Memory B cell (primary cell): ENCODE measurements at regions not wholly inside any gene's neighbourhood (a gene's known extent, or its start where the extent isn't known, plus 50 kb on each side); places are given as distances from the start of the nearest gene placed in this dataset.
"Not testable (repeated sequence)": the region's sequence is repeated elsewhere in the genome, so short reads cannot be mapped to it uniquely, and the experiment has no call there.

Source experiments
- ATAC-seq: fragments of 150-1000 bp; cut with Tn5 transposase; 2 replicates; pipeline ENCODE4 v1.10.0; 2021; ENCODE audit warnings: low read depth, mild to moderate bottlenecking, moderate library complexity
- DNase-seq, 2 donors: peaks; one replicate each; pipeline ENCODE4 v3.0.0; 2022; ENCODE audit warnings: low spot score in 2 of 2
- H3K27ac Mint-ChIP-seq: one replicate; pipeline ENCODE4 v1.8.0; 2022; ENCODE audit warnings: mild to moderate bottlenecking, moderate library complexity, mixed read lengths
- H3K27me3 Mint-ChIP-seq: one replicate; pipeline ENCODE4 v1.8.0; 2022; ENCODE audit warnings: mixed read lengths
- H3K36me3 Mint-ChIP-seq: one replicate; pipeline ENCODE4 v1.8.0; 2022; ENCODE audit warnings: mild to moderate bottlenecking, mixed read lengths
- H3K4me1 Mint-ChIP-seq: one replicate; pipeline ENCODE4 v1.8.0; 2022; ENCODE audit warnings: mixed read lengths
- H3K4me3 Mint-ChIP-seq: one replicate; pipeline ENCODE4 v1.8.0; 2022; ENCODE audit warnings: mild to moderate bottlenecking, moderate library complexity, mixed read lengths
- H3K9me3 Mint-ChIP-seq: one replicate; pipeline ENCODE4 v1.8.0; 2022; ENCODE audit warnings: mixed read lengths

DNA sequence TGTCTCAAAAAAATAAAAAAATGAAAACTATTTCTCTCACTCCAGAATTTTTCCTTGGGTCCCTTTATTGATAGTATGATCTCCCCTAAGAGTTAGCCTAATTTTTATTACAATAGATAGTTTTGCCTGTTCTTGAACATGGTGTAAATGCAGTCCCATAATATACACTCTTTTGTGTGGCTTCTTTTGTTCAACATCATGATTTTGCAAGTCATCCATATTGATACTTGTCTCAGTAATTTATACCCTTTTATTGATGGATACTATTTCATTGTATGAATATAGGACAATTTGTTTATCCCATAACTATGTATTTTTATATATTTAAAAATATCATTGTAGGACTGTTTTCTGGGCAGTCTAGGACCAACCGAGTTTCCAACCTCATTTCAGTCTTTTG is 207.0 kb downstream of the UTP18 start:
- no peaks in the 10 kb centered on the region for H3K9me3 Mint-ChIP-seq
- no peak for ATAC-seq

DNA sequence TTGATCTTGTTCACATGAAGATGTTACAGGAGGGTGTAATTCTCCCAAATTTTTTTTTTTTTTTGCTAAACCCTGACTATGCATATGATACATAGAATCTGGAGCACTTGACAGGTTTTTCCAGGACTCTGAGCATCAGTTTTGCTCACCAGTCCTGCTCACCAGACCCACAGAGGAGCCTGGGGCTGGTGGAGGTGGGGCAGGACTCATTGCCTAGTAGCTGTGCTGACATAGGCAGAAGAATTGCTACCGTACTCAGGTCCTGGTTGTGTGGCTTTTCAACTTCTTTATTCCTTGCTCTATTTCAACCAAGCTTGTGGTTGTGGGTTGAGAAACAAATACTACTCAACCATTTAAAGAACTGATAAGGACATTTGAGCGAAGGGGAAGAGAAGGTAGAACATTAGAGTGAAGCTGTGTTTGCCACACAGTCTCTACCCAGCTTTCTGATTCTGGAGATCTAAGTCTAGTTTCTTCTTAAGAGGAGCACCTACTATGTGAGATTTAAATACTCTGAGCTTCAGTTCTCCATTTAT is 212.4 kb downstream of the UTP18 start:
- Mint-ChIP-seq H3K4me1 (no peaks in the 10 kb centered on the region), H3K27ac (no peak overlapping the region), H3K9me3 (no peaks in the 10 kb centered on the region), H3K4me3 (no peak overlapping the region), H3K27me3 (no peaks in the 10 kb centered on the region), H3K36me3 (no peaks in the 10 kb centered on the region)
- ATAC-seq, result no peak
- DNase-seq, result no peak

More for the DNA sequence above, 207.0 kb downstream of the UTP18 start:
- no peak overlapping the region for H3K4me3 Mint-ChIP-seq
- H3K27me3 Mint-ChIP-seq, result no peaks in the 10 kb centered on the region
- H3K36me3 Mint-ChIP-seq, result no peaks in the 10 kb centered on the region
- DNase-seq, result no peak
- no peak overlapping the region for H3K27ac Mint-ChIP-seq
- H3K4me1 Mint-ChIP-seq, result no peaks in the 10 kb centered on the region

DNA sequence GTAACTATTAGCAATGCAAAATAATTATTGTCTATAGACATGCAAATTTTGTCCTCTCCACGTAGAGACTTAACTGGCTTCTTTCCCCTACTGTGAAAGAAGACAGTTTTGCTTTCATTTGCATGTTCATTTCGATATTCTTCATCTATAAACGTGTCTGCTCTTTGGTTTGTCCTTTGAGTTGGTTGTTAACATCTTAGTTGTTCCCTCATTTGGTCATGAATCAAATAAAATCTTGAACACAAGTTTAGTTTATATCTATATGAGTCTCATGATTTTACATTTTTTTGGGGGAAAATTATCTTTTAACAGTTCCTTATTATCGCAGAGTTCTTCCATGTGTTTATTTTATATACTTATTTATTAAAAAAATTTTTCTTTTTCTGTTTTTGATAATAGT is 214.4 kb downstream of the UTP18 start:
- DNase-seq (no peak), ATAC-seq (no peak)
- no peaks in the 10 kb centered on the region for H3K9me3 Mint-ChIP-seq
- no peaks in the 10 kb centered on the region for H3K36me3 Mint-ChIP-seq
- no peak overlapping the region for H3K27ac Mint-ChIP-seq
- H3K4me3 Mint-ChIP-seq, result no peak overlapping the region
- H3K27me3 Mint-ChIP-seq, result peaks cover 4% of the 10 kb centered on the region
- H3K4me1 Mint-ChIP-seq, result no peaks in the 10 kb centered on the region

- H3K4me1 Mint-ChIP-seq, result no peaks in the 10 kb centered on the region
- no peak overlapping the region for H3K27ac Mint-ChIP-seq
- no peak overlapping the region for H3K4me3 Mint-ChIP-seq
- H3K9me3 Mint-ChIP-seq, result peaks cover 2% of the 10 kb centered on the region
- peaks cover 4% of the 10 kb centered on the region for H3K27me3 Mint-ChIP-seq
- DNase-seq, result no peak
- no peak for ATAC-seq
- H3K36me3 Mint-ChIP-seq, result no peaks in the 10 kb centered on the region
These were observed 215.4 kb downstream of the UTP18 start for GRCh38 chr17:51475730-51476129.

DNA sequence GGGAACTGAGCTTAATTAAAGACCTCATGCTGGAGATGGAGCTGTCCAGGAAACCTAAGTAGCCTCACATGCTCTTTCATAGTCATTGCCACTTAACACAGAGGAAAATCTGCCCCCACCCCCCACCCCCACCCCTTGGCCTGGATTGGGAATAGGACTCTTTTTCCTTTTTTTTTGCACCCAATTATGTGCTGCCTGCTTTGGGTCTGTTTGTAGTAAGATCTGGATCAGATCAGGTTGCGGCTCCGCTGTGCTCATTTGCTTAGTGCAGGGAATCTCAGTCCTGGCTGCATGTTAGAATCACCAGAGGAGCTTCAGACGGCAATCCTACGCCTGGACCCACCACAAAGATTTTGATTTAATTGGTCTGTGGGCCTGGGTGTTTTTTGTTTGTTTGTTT is 219.0 kb downstream of the UTP18 start:
- peaks cover 7% of the 10 kb centered on the region for H3K9me3 Mint-ChIP-seq
- H3K4me1 Mint-ChIP-seq, result no peaks in the 10 kb centered on the region
- ATAC-seq, result no peak
- no peak overlapping the region for H3K4me3 Mint-ChIP-seq
- H3K36me3 Mint-ChIP-seq, result peaks cover 3% of the 10 kb centered on the region
- DNase-seq, result no peak
- H3K27me3 Mint-ChIP-seq, result peaks cover 4% of the 10 kb centered on the region
- no peak overlapping the region for H3K27ac Mint-ChIP-seq

GRCh38 chr17:51481370-51481769 is 221.0 kb downstream of the UTP18 start:
- peaks cover 4% of the 10 kb centered on the region for H3K27me3 Mint-ChIP-seq
- H3K4me3 Mint-ChIP-seq, result no peak overlapping the region
- H3K36me3 Mint-ChIP-seq, result peaks cover 3% of the 10 kb centered on the region
- peaks cover 7% of the 10 kb centered on the region for H3K9me3 Mint-ChIP-seq
- DNase-seq, result no peak
- H3K4me1 Mint-ChIP-seq, result no peaks in the 10 kb centered on the region
- no peak for ATAC-seq
- H3K27ac Mint-ChIP-seq, result no peak overlapping the region

GRCh38 chr17:51482248-51482647 is 221.9 kb downstream of the UTP18 start:
- not testable (repeated sequence) for H3K27ac Mint-ChIP-seq, H3K4me3 Mint-ChIP-seq, H3K27me3 Mint-ChIP-seq, H3K4me1 Mint-ChIP-seq, H3K9me3 Mint-ChIP-seq, ATAC-seq, H3K36me3 Mint-ChIP-seq, DNase-seq

DNA sequence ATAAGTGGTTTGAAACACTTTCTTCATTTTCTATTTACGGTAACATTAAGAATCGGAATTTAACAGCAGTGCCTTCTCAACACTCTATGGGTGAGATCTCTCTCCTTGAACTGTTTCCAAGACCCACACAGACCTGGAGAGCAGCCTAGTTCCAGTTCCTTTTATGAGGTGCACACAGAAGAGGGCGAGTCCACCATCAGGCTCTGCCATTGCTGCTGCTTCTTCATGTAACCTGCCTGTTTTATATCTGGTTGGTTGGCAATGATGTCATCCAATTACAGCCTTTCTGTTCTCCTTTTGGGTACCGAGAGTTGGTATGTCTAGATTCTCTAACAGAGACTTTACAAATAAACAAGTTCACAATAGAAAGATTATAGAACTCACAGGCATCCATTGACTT is 225.7 kb downstream of the UTP18 start:
- no peaks in the 10 kb centered on the region for H3K4me1 Mint-ChIP-seq
- DNase-seq (no peak), ATAC-seq (no peak)
- H3K9me3 Mint-ChIP-seq, result peaks cover 4% of the 10 kb centered on the region
- no peak overlapping the region for H3K4me3 Mint-ChIP-seq
- peaks cover 5% of the 10 kb centered on the region for H3K36me3 Mint-ChIP-seq
- H3K27me3 Mint-ChIP-seq, result peaks cover 9% of the 10 kb centered on the region
- no peak overlapping the region for H3K27ac Mint-ChIP-seq

GRCh38 chr17:51486885-51487520 is 226.7 kb downstream of the UTP18 start:
- H3K4me1 Mint-ChIP-seq, result no peaks in the 10 kb centered on the region
- H3K36me3 Mint-ChIP-seq, result peaks cover 2% of the 10 kb centered on the region
- no peak overlapping the region for H3K27ac Mint-ChIP-seq
- ATAC-seq, result no peak
- peaks cover 9% of the 10 kb centered on the region for H3K27me3 Mint-ChIP-seq
- H3K4me3 Mint-ChIP-seq, result no peak overlapping the region
- no peak for DNase-seq
- H3K9me3 Mint-ChIP-seq, result peaks cover 1% of the 10 kb centered on the region

DNA sequence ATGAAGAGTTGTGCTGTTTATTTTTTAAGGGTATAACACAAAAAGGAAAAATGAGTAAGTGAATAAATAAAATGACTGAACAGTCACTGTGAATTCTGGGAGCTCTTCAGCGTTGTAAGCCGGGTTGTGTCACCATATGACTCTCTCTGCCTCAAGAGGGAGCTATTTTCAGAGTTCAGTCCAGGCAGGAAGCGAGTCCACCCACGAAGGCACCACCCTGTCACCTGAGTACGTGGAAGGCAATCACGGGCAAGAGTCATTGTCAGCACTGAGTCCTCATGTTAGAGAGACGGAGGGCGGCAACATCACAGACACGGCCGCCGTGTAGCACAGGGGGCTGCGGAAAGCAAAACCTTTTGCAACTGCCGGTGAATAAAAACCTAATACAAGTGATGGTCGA is 227.6 kb downstream of the UTP18 start:
- Mint-ChIP-seq H3K27ac (no peak overlapping the region), H3K4me3 (no peak overlapping the region), H3K36me3 (peaks cover 2% of the 10 kb centered on the region), H3K4me1 (no peaks in the 10 kb centered on the region), H3K27me3 (peaks cover 9% of the 10 kb centered on the region), H3K9me3 (no peaks in the 10 kb centered on the region)
- DNase-seq (no peak), ATAC-seq (no peak)

- H3K4me1 Mint-ChIP-seq, result no peaks in the 10 kb centered on the region
- no peak overlapping the region for H3K27ac Mint-ChIP-seq
- H3K9me3 Mint-ChIP-seq, result no peaks in the 10 kb centered on the region
- H3K36me3 Mint-ChIP-seq, result peaks cover 2% of the 10 kb centered on the region
- ATAC-seq (no peak), DNase-seq (no peak)
- peaks cover 9% of the 10 kb centered on the region for H3K27me3 Mint-ChIP-seq
- no peak overlapping the region for H3K4me3 Mint-ChIP-seq
These were observed 231.1 kb downstream of the UTP18 start for GRCh38 chr17:51491416-51491815.

DNA sequence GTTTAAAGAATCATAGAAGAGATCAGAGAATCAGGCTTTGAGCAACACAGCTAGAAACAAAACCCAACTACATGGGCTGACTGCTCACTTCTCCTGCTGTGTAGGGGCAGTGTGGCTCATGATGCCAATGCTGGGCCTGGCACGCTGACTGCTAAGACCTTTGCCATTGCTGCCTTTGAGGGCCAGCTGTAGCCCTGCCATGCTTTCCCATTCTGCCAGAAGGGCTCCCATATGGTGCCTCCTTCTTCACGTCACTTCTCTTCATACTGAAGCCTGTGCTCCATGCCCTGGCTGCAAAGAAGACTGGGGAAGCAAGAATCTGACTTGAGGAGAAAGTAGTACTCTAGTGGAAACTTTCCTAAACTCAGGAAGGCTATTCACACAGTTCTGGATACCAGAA is 232.9 kb downstream of the UTP18 start:
- Mint-ChIP-seq H3K36me3 (peaks cover 2% of the 10 kb centered on the region), H3K4me3 (no peak overlapping the region), H3K27ac (no peak overlapping the region), H3K9me3 (no peaks in the 10 kb centered on the region), H3K27me3 (peaks cover 9% of the 10 kb centered on the region), H3K4me1 (no peaks in the 10 kb centered on the region)
- ATAC-seq (no peak), DNase-seq (no peak)

GRCh38 chr17:51496378-51496777 is 236.0 kb downstream of the UTP18 start:
- no peaks in the 10 kb centered on the region for H3K36me3 Mint-ChIP-seq
- DNase-seq (no peak), ATAC-seq (no peak)
- peaks cover 1% of the 10 kb centered on the region for H3K27me3 Mint-ChIP-seq
- H3K9me3 Mint-ChIP-seq, result no peaks in the 10 kb centered on the region
- no peak overlapping the region for H3K27ac Mint-ChIP-seq
- H3K4me1 Mint-ChIP-seq, result no peaks in the 10 kb centered on the region
- no peak overlapping the region for H3K4me3 Mint-ChIP-seq

- DNase-seq, result no peak
- H3K36me3 Mint-ChIP-seq, result no peaks in the 10 kb centered on the region
These were observed 239.6 kb downstream of the UTP18 start for GRCh38 chr17:51499897-51500296.

GRCh38 chr17:51500454-51500853 is 240.1 kb downstream of the UTP18 start:
- H3K27me3 Mint-ChIP-seq, result peaks cover 4% of the 10 kb centered on the region
- ATAC-seq (no peak), DNase-seq (no peak)
- no peak overlapping the region for H3K27ac Mint-ChIP-seq
- no peaks in the 10 kb centered on the region for H3K4me1 Mint-ChIP-seq
- no peaks in the 10 kb centered on the region for H3K9me3 Mint-ChIP-seq
- no peaks in the 10 kb centered on the region for H3K36me3 Mint-ChIP-seq
- no peak overlapping the region for H3K4me3 Mint-ChIP-seq

More at GRCh38 chr17:51499897-51500296, 239.6 kb downstream of the UTP18 start:
- Mint-ChIP-seq H3K4me1 (no peaks in the 10 kb centered on the region), H3K27me3 (peaks cover 3% of the 10 kb centered on the region), H3K9me3 (no peaks in the 10 kb centered on the region), H3K27ac (no peak overlapping the region), H3K4me3 (no peak overlapping the region)
- no peak for ATAC-seq
